HG02623 (cell line): ENCODE measurements at regions not wholly inside any gene's neighbourhood (a gene's known extent, or its start where the extent isn't known, plus 50 kb on each side); places are given as distances from the start of the nearest gene placed in this dataset.
"Not testable (repeated sequence)": the region's sequence is repeated elsewhere in the genome, so short reads cannot be mapped to it uniquely, and the experiment has no call there.

Experiments
- ATAC-seq: cut with Tn5 transposase; IDR thresholded peaks from one replicate; pipeline ENCODE4 v1.9.1; 2021; ENCODE audit warnings: moderate library complexity; ENCODE audit not compliant: unreplicated experiment

DNA sequence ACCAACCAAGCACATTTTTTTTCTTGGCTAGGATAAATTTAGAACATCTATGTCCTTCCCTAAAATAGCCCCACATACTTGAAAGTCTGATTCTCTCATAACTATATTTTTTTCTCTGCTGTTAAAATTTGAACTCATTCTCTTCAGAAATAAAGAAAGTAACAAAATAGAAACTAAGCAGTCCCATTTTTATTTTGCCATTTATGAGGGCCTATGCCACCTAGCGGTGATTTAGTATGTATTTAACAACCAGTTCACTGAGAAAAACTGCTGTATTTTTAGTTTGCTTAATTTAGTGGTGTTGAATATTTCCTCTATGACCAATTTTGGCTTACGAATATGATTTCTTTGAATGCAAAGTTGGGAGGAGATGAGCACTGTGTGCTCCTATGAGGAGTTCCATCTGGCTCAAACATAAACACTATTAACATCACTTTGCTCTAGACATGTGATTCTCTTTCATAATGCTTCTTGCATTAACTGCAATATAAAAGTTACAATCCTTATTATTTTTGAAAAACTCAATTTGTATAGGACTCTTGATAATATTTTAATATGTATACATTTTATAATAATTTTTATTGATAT, 116.6 kb downstream of the SYT15B start:
- ATAC-seq = not testable (repeated sequence)

DNA sequence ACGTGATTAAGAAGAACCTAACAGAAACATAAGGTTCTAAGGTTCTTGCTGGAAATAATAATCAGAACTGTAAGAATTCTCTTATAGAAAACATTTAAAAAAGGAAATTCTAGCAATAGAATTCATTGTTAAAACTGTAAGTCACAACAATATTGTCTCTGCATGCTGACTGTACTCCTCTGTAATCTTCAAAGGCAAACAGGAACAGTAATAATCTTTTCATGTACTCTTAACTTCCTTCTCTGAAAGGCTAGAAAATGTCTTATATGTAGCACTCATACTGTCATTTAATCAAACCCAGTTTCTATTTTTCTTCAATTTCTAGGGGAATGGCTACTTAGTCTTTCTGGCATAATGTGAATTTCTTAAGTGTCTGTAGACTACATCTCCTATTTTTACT, 103.5 kb upstream of the AGAP9 start:
- ATAC-seq = not testable (repeated sequence)

DNA sequence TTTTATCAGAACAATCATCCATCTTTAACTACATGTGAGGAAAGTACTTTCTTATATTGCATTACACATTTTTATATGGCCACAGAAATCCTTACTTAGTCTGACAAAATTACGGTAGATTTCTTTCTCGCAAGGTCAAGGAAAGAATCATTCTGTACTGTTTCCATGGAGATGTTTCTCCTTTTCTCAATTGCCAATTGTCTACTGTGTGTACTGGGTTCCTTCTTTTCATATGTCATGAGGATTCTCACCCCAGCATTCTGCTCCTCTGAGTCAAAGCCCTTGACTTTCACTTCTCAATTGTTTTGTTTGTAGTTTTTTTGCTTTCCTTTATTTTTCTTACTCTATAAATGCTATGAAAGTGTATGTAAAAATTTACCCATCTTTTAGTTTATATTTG, 99.3 kb upstream of the AGAP9 start:
- not testable (repeated sequence) for ATAC-seq

DNA sequence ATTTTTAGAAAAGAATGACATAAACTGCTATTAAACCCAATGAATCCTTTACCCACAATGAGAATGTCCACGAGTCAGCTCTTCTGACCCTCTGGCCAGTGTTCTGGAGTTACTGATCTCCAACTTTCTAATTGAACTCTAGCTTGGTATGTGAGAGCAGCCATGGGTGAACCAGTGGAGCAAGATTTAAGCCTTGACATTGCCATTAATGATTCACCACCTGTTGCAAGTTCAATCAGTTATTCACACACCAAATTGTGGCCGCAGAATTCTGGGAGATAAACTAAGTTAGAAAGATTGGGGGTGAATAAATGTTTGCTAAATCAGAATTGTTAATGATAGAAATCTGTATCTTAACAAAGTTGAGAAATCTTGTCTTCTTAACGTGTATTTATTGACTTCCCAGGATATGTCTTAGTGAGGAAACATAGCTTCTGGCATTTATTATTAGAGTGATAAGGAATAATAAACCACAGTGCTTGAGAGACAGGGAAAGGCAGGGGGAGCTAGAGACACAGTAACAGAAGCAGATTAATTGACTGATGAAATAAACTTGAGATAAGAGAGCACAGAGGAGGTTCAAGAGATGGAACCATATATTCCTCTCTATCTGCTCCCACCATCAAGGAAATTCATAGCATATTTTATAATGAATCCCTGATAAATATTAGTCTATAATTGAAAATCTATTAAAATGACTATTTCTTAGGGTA, 96.0 kb upstream of the AGAP9 start:
- ATAC-seq = not testable (repeated sequence)

DNA sequence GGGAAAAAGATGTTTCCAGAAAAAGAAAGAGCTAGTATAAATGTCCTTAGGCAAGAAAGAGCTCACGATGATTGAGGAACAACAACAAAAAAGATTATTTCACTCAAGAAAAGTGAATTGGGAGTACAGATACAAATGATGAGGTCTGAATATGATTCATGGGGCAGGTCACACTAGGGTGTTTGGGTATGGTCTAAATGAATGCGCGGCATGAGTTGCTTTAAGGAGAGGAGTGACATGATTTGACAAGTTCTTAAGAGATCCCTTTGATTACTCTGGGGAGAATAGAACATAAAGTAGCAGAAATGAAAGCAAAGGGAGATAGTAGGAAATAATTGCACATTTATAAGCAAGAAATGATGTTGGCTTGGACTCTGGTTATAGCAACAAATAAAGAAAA, 85.9 kb upstream of the AGAP9 start:
- not testable (repeated sequence) for ATAC-seq

DNA sequence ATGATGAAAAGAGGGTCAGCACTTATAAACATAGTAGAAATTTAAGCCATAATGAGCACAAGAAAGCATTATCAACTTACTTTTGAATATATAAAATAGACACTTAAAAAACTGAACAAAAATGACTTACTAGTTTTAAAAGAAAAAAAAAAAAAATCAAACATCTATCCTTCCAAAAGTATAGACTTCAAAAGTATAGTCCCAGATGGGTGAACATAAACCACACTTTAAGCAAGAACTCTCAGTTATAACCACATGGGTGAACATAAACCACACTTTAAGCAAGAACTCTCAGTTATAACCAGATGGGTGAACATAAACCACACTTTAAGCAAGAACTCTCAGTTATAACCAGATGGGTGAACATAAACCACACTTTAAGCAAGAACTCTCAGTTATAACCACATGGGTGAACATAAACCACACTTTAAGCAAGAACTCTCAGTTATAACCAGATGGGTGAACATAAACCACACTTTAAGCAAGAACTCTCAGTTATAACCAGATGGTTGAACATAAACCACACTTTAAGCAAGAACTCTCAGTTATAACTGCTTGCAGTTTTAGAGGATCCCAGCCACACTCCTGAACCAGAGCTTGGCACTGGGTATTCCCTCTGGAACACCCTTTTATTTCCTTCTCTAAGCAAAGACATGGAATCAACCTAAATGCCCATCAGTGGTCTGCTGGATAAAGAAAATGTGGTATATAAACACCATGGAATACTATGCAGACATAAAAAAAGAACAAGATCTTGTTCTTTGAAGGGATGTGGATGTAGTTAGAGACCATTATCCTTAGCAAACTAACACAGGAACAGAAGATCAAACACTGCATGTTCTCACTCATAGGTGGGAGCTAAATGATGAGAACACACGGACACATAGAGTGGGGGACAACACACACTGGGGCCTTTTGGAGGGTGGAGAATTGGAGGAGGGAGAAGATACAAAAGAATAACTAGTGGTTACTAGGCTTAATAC, 82.6 kb upstream of the AGAP9 start:
- not testable (repeated sequence) for ATAC-seq

DNA sequence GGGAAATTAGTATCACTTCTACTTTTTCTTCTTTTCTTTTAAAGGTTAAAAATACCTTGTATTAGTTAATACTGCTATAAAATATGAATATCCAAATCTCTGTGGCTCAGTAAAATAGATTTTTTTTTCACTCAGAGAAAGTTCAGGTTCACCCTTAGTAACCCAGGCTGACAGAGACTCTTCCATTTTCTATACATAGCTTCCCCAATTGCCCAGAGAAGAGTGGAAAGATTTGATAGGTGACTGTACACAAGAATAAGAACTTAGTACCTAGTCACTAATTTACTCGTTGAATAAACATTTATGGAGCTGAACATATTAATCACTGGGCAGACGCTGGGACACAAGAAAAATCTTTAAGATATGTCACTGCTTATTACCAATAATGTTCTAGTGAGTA, 77.2 kb upstream of the AGAP9 start:
- ATAC-seq = not testable (repeated sequence)

DNA sequence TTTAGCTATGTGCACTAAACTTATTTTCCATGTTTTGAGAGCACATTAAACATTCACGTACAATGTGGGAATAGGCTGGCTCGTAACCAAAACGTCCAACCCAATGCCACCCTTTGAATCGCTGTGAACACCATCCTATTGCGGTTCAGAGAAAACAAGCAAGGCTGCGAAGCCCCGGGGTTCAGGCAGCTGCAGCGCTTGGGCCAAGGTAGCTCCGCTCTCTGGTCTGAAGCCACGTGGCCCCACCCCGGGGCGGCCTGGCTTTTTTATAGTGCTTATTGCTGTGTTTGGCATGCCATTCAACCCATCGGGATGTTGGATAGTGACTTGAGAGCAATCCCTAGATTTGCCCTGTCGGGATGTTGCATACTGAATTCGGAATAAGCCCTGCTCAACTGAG, 76.7 kb upstream of the AGAP9 start:
- not testable (repeated sequence) for ATAC-seq

DNA sequence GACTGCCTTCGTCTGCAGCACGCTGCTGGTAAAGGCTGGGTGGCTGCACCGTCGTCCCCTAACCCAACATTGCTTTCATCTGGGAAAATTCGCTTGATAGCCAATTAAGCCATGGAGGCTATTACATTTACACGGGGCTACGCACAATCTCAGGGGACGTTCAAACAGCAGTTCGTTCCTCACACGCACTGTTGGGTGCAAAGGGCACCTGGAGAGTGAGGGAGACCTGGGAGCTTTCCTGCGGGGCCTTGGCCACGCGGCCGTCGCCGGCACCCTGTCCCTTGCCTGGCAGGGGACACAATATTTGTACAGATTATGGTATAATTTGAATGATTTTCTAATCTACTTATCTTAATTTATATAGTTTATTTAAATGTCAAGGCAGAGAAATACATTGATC, 76.2 kb upstream of the AGAP9 start:
- ATAC-seq = not testable (repeated sequence)

DNA sequence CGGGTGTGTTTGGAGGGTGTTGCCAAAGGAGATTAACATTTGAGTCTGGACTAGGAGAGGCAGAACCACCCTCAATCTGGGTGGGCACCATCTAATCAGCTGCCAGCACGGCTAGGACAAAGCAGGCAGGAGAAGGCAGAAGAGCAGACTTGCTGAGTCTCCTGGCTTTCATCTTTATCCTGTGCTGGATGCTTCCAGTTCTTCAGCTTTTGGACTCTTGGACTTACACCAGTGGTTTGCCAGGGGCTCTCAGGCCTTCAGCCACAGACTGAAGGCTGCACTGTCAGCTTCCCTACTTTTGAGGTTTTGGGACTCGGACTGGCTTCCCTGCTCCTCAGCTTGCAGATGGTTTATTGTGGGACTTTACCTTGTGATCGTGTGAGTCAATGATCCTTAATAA, 70.4 kb upstream of the AGAP9 start:
- not testable (repeated sequence) for ATAC-seq

DNA sequence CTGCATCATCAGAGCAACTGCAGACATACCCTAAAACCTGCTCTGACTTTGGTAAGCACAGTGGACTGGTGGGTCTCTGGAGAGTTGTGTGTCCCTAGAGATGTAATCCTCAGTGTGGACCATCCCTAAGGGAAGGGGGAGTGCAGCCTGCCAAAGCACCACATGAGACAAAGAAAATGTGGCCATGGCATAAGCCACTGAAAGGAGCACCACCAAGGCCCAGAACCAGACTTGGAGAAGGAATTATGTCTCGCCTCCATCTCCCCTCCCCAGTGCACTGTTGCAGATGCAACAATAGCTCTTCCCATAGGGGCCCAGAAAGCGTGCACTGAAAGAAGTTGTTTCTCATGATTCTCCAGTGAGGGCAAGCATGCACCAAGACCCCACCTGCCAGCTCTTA, 69.7 kb upstream of the AGAP9 start:
- ATAC-seq = not testable (repeated sequence)

DNA sequence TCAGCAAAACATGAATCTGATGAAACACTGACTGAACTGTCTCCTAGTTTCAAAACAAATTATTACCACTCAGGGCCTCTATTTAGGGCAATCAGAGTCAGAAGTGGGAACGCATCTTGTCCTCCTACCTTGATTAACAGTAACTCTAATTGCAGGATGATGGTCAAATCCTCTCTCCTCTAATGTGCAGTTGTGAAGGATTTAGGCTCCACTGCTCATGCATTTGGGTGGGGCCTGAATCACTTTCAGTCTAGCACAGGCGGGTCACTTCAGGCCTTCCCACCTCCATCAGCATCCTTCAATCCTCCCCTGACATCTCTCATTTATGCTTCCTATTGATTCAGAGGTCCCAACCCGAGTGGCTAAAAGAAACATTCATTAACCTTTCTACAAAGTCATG, 67.5 kb upstream of the AGAP9 start:
- not testable (repeated sequence) for ATAC-seq

DNA sequence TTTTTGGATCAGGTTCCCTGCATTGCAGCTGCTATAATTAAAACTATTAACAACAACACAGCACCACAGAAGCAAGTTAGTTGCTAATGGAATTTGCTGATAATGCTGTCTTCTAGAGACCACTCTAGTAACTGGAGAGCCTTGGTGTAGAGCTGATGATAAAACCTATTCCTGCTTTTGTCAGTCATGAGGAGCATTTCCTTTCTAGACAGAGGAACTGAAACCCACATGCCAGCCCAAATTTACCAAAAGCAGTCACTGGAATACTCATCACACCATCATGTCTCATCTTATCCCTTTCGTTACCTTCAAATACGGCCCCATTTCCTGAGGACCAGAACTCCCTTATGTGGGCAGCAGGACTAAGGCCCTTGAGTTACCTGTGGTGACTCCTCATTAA, 67.1 kb upstream of the AGAP9 start:
- ATAC-seq = not testable (repeated sequence)

DNA sequence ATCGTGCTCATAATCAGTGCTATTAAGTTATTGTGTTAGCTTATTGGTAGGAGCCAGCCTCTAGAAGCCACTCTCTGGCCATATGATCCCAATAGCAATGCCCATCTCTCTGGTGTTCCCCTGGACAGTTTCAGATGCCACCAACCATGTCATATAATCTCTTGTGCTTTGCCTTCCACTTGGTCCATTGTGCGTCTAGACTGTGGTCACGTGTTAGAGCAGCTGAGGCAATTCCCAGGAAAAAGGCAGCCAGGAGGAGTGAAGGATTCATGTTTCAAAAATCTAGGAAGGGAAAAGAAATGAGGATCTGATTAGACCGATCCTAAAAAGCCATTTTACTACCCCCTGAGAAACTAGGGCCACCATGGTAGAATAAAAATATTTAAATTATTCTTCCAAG, 58.6 kb upstream of the AGAP9 start:
- ATAC-seq = not testable (repeated sequence)

DNA sequence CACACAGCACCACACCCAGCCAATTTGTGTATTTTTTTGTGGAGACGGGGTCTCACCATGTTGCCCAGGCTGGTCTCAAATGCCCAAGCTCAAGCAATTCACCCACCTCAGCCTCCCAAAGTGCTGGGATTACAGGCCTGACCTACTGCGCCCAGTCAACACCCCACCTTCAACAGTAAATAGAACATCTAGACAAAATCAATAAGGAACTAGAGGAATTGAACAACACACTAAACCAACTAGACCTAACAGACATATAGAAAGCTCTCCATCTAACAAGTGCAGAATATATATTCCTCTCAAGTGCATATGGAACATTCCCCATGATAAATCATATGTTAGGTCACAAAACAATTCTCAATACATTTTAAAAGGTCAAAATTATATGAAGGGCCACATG, 56.6 kb upstream of the AGAP9 start:
- not testable (repeated sequence) for ATAC-seq

DNA sequence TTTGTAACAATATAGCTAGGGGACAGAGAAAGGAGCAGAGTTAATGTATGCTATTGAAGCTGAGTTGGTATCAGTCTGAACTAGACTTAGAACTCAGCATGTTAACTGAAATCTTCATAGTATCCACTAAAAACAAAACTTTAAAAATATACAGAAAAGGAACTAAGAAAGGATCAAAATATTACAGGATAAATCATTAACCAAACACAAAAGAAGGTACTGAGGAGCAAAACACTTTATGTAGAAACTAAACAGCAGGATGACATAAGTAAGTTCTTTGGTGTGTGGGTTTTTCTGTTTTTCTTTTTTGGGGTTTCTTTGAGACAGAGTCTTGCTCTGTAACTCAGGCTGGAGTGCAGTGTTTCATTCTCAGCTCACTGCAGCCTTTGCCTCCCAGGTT, 55.1 kb upstream of the AGAP9 start:
- peak; percentile 88 for ATAC-seq
